Thymus (tissue), 11 donors: ENCODE measurements at regions not wholly inside any gene's neighbourhood (a gene's known extent, or its start where the extent isn't known, plus 50 kb on each side); places are given as distances from the start of the nearest gene placed in this dataset.

ENCODE experiments used
- DNase-seq, 9 donors: peaks; one replicate each; pipeline ENCODE4 v3.0.0-alpha.2; 2013; ENCODE audit warnings: low spot score in 9 of 9, low read depth in 6 of 9, missing footprints in 1 of 9
- H3K27ac ChIP-seq, 2 donors: one replicate each; pipeline ENCODE4 v1.5.1; 2013; ENCODE audit warnings: control low read depth in 1 of 2, low read depth in 1 of 2, low read length in 1 of 2, mild to moderate bottlenecking in 1 of 2, moderate library complexity in 1 of 2
- H3K27me3 ChIP-seq, 2 donors: one replicate each; pipeline ENCODE4 v1.5.1; 2013; ENCODE audit warnings: low read length in 1 of 2; ENCODE audit not compliant: control insufficient read depth in 2 of 2, insufficient read depth in 1 of 2
- H3K36me3 ChIP-seq, 2 donors: one replicate each; pipeline ENCODE4 v1.5.1; 2013; ENCODE audit warnings: low read length in 1 of 2, mild to moderate bottlenecking in 1 of 2, moderate library complexity in 1 of 2; ENCODE audit not compliant: control insufficient read depth in 2 of 2, insufficient read depth in 2 of 2
- H3K4me1 ChIP-seq, 2 donors: one replicate each; pipeline ENCODE4 v1.5.1; 2013; ENCODE audit warnings: low read length in 2 of 2; ENCODE audit not compliant: control insufficient read depth in 2 of 2, insufficient read depth in 2 of 2
- H3K4me3 ChIP-seq, 2 donors: one replicate each; pipeline ENCODE4 v1.5.1; 2013; ENCODE audit warnings: low read length in 2 of 2, control low read depth in 1 of 2, mild to moderate bottlenecking in 1 of 2
- H3K9me3 ChIP-seq, 2 donors: one replicate each; pipeline ENCODE4 v1.5.1; 2013; ENCODE audit warnings: low read length in 1 of 2, mild to moderate bottlenecking in 1 of 2; ENCODE audit not compliant: control insufficient read depth in 2 of 2, insufficient read depth in 1 of 2
- WGBS: extraction: QIAGEN DNeasy Blood & Tissue Kit; methylation state at CpG from one replicate; pipeline ENCODE4 v1.1.7; 2013; 5-methylcytosine and 5-hydroxymethylcytosine counted together
- donor health status: healthy.

- H3K9me3 ChIP-seq = no peaks in the 10 kb centered on the region
- H3K27ac ChIP-seq = no peak overlapping the region
- H3K4me3 ChIP-seq = no peak overlapping the region
- WGBS = 92% methylated on average over 3 of the region's 3 CpGs
- no peaks in the 10 kb centered on the region for H3K27me3 ChIP-seq
- no peak for DNase-seq
- no peaks in the 10 kb centered on the region for H3K36me3 ChIP-seq
- H3K4me1 ChIP-seq = no peaks in the 10 kb centered on the region
Measured at GRCh38 chr2:21260311-21260710, 136.5 kb downstream of the TDRD15 start.

DNA sequence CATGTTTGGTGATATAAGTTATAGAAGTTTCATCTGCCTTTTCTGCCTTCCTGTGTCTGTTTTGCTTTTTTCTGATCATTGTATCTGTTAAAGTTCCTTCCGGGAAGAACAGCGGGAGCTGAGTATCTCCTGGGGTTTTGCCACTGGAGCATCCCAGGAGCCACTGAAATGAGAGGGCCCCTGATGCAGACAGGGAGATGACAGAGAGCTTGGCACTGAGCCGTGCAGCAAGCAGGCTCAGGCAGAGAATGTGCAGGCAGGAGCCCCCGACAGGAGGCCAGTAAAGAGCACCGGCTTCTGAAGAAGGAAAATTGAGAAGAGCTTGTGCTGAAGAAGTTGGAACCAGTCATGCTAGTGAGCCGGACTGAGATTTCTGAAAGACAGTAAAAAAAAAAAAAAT is 137.8 kb downstream of the TDRD15 start:
- H3K36me3 ChIP-seq = no peaks in the 10 kb centered on the region
- no peaks in the 10 kb centered on the region for H3K27me3 ChIP-seq
- no peak overlapping the region for H3K27ac ChIP-seq
- WGBS = 89% methylated on average over 6 of the region's 6 CpGs
- no peaks in the 10 kb centered on the region for H3K4me1 ChIP-seq
- H3K4me3 ChIP-seq = no peak overlapping the region
- no peak for DNase-seq
- H3K9me3 ChIP-seq = no peaks in the 10 kb centered on the region

- no peak for DNase-seq
- Histone ChIP-seq H3K27ac (no peak overlapping the region), H3K36me3 (no peaks in the 10 kb centered on the region), H3K9me3 (no peaks in the 10 kb centered on the region), H3K4me1 (no peaks in the 10 kb centered on the region), H3K4me3 (no peak overlapping the region), H3K27me3 (no peaks in the 10 kb centered on the region)
- 89% methylated on average over 2 of the region's 2 CpGs for WGBS
Measured at GRCh38 chr2:21262426-21262940, 138.7 kb downstream of the TDRD15 start.

DNA sequence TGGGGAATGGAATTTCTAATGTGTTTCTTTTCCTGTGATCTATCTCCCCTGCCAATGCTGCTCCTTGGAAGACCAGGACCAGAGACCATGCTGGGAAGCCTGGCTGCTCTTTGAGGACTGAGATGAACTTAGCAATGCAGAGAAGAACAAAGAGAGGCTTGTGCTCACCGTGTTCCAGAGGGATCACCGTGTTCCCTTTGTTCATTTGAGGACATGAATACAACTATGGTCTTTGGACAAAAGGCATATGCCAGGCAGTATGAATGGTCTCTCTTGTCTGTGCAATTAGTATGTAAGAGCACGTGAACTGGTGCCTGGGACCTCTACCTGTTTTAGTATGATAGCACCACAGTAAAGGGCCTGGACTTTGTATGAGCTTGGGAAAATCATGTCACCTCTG is 139.9 kb downstream of the TDRD15 start:
- no peak for DNase-seq
- Histone ChIP-seq H3K27me3 (no peaks in the 10 kb centered on the region), H3K4me3 (no peak overlapping the region), H3K4me1 (no peaks in the 10 kb centered on the region), H3K9me3 (no peaks in the 10 kb centered on the region), H3K36me3 (no peaks in the 10 kb centered on the region), H3K27ac (no peak overlapping the region)
- WGBS = 92% methylated on average over 3 of the region's 3 CpGs

GRCh38 chr2:21265752-21266151 is 142.0 kb downstream of the TDRD15 start:
- no peaks in the 10 kb centered on the region for H3K9me3 ChIP-seq
- H3K27me3 ChIP-seq = no peaks in the 10 kb centered on the region
- no peak for DNase-seq
- no peaks in the 10 kb centered on the region for H3K36me3 ChIP-seq
- no peaks in the 10 kb centered on the region for H3K4me1 ChIP-seq
- WGBS = 78% methylated on average over 3 of the region's 3 CpGs
- no peak overlapping the region for H3K27ac ChIP-seq
- no peak overlapping the region for H3K4me3 ChIP-seq

DNA sequence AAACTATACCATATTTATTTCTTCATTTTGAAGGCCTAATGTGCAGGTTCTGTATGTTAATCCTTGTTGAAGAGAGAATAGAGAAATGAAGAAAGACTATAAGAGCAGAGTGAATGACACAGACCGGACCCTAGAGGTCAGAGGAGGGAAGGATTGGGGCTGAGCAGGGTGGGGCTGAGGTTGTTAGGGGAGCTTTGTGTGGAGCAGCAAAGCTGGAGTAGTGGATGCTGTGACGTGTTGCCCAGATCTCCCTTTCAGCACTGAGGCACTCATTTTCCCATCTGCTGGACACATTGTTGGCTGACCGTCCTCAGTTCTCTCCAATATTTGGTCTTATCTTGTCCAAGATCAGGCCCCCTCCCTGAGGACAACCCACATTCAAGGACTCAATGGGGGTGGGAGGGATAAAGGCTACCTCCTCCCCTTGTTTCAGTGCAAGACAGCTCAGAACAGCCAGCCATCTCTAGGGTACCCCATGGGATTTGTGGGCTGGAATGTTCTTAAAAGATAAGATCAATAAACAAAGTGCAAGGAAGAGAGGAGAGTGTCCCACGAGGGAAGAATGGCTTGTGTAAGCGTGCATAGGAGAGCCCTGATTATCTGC is 143.6 kb downstream of the TDRD15 start:
- Histone ChIP-seq H3K9me3 (no peaks in the 10 kb centered on the region), H3K4me1 (no peaks in the 10 kb centered on the region), H3K27me3 (no peaks in the 10 kb centered on the region), H3K27ac (no peak overlapping the region), H3K36me3 (no peaks in the 10 kb centered on the region), H3K4me3 (no peak overlapping the region)
- WGBS = 87% methylated on average over 5 of the region's 5 CpGs
- no peak for DNase-seq

DNA sequence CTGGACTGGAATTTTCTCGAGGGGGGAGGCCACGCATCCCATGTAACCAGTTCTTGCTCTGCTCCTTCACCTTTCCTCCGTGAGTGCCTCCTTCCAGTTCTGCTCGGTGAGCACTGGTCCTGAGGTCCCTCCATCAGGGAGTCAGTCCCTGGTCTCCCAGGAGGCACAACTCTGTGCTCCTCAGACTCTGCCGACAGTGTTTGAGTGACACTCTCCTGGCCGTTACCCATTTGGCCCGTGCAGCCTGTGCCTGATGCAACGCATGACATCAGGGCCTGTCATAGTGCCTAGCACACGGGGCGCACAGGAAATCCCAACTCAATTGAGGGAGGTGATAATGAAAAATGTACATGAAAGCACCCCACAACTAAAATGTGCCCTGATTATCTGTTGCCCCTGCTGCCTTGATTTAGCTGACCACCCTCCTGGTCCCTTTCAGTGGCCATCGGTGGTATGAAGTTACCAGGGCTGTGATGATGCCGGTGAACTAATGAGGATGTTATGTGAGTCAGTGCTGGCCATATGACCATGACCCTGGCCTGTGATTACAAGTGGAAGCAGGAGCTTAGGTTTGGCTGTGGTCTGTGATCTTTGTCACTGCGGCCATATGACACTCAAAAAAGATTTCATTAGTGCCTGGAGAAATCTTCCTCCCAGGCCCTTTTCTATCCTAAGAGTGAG is 144.6 kb downstream of the TDRD15 start:
- WGBS = 95% methylated on average over 13 of the region's 13 CpGs
- DNase-seq = no peak
- no peaks in the 10 kb centered on the region for H3K36me3 ChIP-seq
- H3K4me1 ChIP-seq = no peaks in the 10 kb centered on the region
- H3K27ac ChIP-seq = no peak overlapping the region
- no peak overlapping the region for H3K4me3 ChIP-seq
- H3K9me3 ChIP-seq = no peaks in the 10 kb centered on the region
- H3K27me3 ChIP-seq = no peaks in the 10 kb centered on the region

DNA sequence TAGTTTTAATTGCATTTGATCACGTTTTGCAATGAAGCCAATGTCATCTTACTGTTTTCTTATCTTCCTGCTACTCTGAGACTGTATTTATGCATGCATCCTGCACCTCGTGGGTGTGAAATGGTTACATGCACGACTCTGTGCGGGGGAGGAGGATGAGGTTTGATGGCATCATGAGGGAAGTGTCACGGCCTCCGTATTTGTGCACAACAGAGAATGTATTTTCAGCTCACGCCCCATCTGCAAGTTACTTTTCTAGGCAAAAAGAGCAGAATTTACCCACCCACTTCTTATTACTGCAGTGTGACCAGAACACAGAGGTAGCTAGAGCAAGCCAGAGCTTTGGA is 145.1 kb downstream of the TDRD15 start:
- H3K4me3 ChIP-seq = no peak overlapping the region
- H3K36me3 ChIP-seq = no peaks in the 10 kb centered on the region
- H3K27ac ChIP-seq = no peak overlapping the region
- no peaks in the 10 kb centered on the region for H3K9me3 ChIP-seq
- H3K4me1 ChIP-seq = no peaks in the 10 kb centered on the region
- 87% methylated on average over 7 of the region's 7 CpGs for WGBS
- DNase-seq = no peak
- no peaks in the 10 kb centered on the region for H3K27me3 ChIP-seq

DNA sequence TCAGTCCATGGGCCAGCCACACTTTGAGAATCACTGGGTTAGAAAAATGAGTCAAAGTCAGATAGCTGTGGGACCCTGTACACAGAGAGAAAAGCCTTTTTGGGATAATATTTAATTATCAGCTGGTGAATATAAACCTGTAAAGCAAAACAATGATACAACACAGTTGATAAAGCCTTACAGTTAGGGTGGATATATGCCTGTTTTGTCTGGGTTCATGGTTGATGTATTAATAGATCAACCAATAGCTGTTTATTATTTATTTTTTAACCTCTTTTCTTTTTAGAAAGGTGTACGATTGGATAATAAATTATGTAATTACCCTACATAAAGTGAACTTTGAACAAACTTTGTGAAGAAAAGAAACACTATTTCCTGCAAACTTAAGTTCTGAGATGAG is 145.6 kb downstream of the TDRD15 start:
- H3K27ac ChIP-seq = no peak overlapping the region
- H3K27me3 ChIP-seq = no peaks in the 10 kb centered on the region
- no peaks in the 10 kb centered on the region for H3K36me3 ChIP-seq
- H3K4me1 ChIP-seq = no peaks in the 10 kb centered on the region
- no peak for DNase-seq
- no peaks in the 10 kb centered on the region for H3K9me3 ChIP-seq
- no peak overlapping the region for H3K4me3 ChIP-seq
- WGBS = 94% methylated on average over 1 of the region's 1 CpG
